ENCODE measurements at regions not wholly inside any gene's neighbourhood (a gene's known extent, or its start where the extent isn't known, plus 50 kb on each side); places are given as distances from the start of the nearest gene placed in this dataset.

GRCh38 chr10:108598831-108599230, 1324.5 kb downstream of the XPNPEP1 start:
- Histone ChIP-seq H3K27me3 (no peaks in the 10 kb centered on the region), H3K4me3 (no peak overlapping the region), H3K36me3 (no peaks in the 10 kb centered on the region), H3K4me1 (no peaks in the 10 kb centered on the region), H3K9me3 (no peaks in the 10 kb centered on the region), H3K27ac (no peak overlapping the region)
- no peak for DNase-seq
- intact Hi-C loops (cut with DNase I; ENCODE audit: low total_unique reads), result no loop called here
- TF ChIP-seq CTCF (IDR thresholded peaks at IDR 0.05) (no peak), POLR2A (IDR thresholded peaks at IDR 0.05) (no peak)

- no peak for TF ChIP-seq CTCF (IDR thresholded peaks at IDR 0.05)
- no peak for TF ChIP-seq POLR2A (IDR thresholded peaks at IDR 0.05)
- H3K4me1 ChIP-seq, result no peaks in the 10 kb centered on the region
- intact Hi-C loops (cut with DNase I; ENCODE audit: low total_unique reads), result no loop called here
Measured at GRCh38 chr10:108598320-108598695, 1325.0 kb downstream of the XPNPEP1 start.

GRCh38 chr10:108597657-108598319, 1325.5 kb downstream of the XPNPEP1 start:
- H3K27me3 ChIP-seq, result no peaks in the 10 kb centered on the region
- no peak for DNase-seq
- H3K9me3 ChIP-seq, result no peaks in the 10 kb centered on the region
- H3K27ac ChIP-seq, result no peak overlapping the region
- H3K4me1 ChIP-seq, result no peaks in the 10 kb centered on the region
- no peak overlapping the region for H3K4me3 ChIP-seq
- intact Hi-C loops (cut with DNase I; ENCODE audit: low total_unique reads), result no loop called here
- TF ChIP-seq CTCF (IDR thresholded peaks at IDR 0.05) (no peak), POLR2A (IDR thresholded peaks at IDR 0.05) (no peak)
- H3K36me3 ChIP-seq, result no peaks in the 10 kb centered on the region

More at GRCh38 chr10:108598320-108598695, 1325.0 kb downstream of the XPNPEP1 start:
- Histone ChIP-seq H3K27me3 (no peaks in the 10 kb centered on the region), H3K9me3 (no peaks in the 10 kb centered on the region), H3K27ac (no peak overlapping the region), H3K4me3 (no peak overlapping the region), H3K36me3 (no peaks in the 10 kb centered on the region)
- DNase-seq, result no peak

- DNase-seq, result no peak
- Histone ChIP-seq H3K27ac (no peak overlapping the region), H3K36me3 (no peaks in the 10 kb centered on the region), H3K4me1 (no peaks in the 10 kb centered on the region), H3K9me3 (no peaks in the 10 kb centered on the region), H3K4me3 (no peak overlapping the region), H3K27me3 (no peaks in the 10 kb centered on the region)
- TF ChIP-seq POLR2A (IDR thresholded peaks at IDR 0.05) (no peak), CTCF (IDR thresholded peaks at IDR 0.05) (no peak)
- intact Hi-C loops (cut with DNase I; ENCODE audit: low total_unique reads), result no loop called here
Measured at GRCh38 chr10:108597031-108597430, 1326.3 kb downstream of the XPNPEP1 start.

GRCh38 chr10:108592956-108593355, 1330.4 kb downstream of the XPNPEP1 start:
- Histone ChIP-seq H3K4me3 (no peak overlapping the region), H3K9me3 (no peaks in the 10 kb centered on the region), H3K27ac (no peak overlapping the region), H3K36me3 (no peaks in the 10 kb centered on the region), H3K4me1 (no peaks in the 10 kb centered on the region), H3K27me3 (no peaks in the 10 kb centered on the region)
- intact Hi-C loops (cut with DNase I; ENCODE audit: low total_unique reads), result no loop called here
- no peak for DNase-seq
- TF ChIP-seq CTCF (IDR thresholded peaks at IDR 0.05) (no peak), POLR2A (IDR thresholded peaks at IDR 0.05) (no peak)

Data from uterus (tissue), 3 donors.